Testis (tissue), 2 donors: ENCODE measurements at regions not wholly inside any gene's neighbourhood (a gene's known extent, or its start where the extent isn't known, plus 50 kb on each side); places are given as distances from the start of the nearest gene placed in this dataset.

Experiments used
- CTCF ChIP-seq, 3 experiments: fragments of 450-650 bp in 2 of 3; fragments of 200-600 bp in 1 of 3; sonication (generic) in 1 of 3; IDR thresholded peaks; one replicate each; pipeline ENCODE4 v1.5.1; 2016 to 2019; ENCODE audit warnings: antibody characterized with exemption in 3 of 3, mild to moderate bottlenecking in 2 of 3, moderate library complexity in 1 of 3
- POLR2A ChIP-seq: fragments of 450-650 bp; IDR thresholded peaks from one replicate; pipeline ENCODE4 v1.6.1; 2017; ENCODE audit warnings: antibody characterized with exemption, mild to moderate bottlenecking, moderate library complexity

GRCh38 chrX:97673135-97673534, 789.4 kb downstream of the RPA4 start:
- TF ChIP-seq CTCF (IDR thresholded peaks at IDR 0.05) (no peak), POLR2A (no peak)
